ENCODE measurements at regions not wholly inside any gene's neighbourhood (a gene's known extent, or its start where the extent isn't known, plus 50 kb on each side); places are given as distances from the start of the nearest gene placed in this dataset.

- Histone ChIP-seq H4K20me1 (ENCODE audit: insufficient read depth) (no peaks in the 10 kb centered on the region), H3K4me2 (ENCODE audit: low read length) (no peak overlapping the region), H3K9me3 (ENCODE audit: low read length) (no peaks in the 10 kb centered on the region), H3K4me3 (ENCODE audit: low read length) (no peak overlapping the region), H2AFZ (ENCODE audit: low read depth, low read length) (no peak overlapping the region), H3K27me3 (ENCODE audit: insufficient read depth, low read depth, low read length) (no peaks in the 10 kb centered on the region), H3K79me2 (replicated peaks; ENCODE audit: insufficient read depth, low read length) (no peaks in the 10 kb centered on the region), H3F3A (ENCODE audit: insufficient read depth, low read length, poor library complexity, severe bottlenecking) (no peaks in the 10 kb centered on the region), H3K27ac (ENCODE audit: low read length) (no peak overlapping the region), H3K9ac (ENCODE audit: low read length) (no peak overlapping the region), H3K36me3 (ENCODE audit: insufficient read depth, low read length) (no peaks in the 10 kb centered on the region), H3K9me2 (ENCODE audit: insufficient read depth, low read length) (no peaks in the 10 kb centered on the region)
- TF ChIP-seq REST (IDR thresholded peaks at IDR 0.05; ENCODE audit: borderline replicate concordance) (no peak), TAF1 (IDR thresholded peaks at IDR 0.05; ENCODE audit: low read depth) (no peak), EZH2 (IDR thresholded peaks at IDR 0.05; ENCODE audit: borderline replicate concordance, insufficient read depth, low read length, poor library complexity, severe bottlenecking) (no peak), CTCF (IDR thresholded peaks at IDR 0.05; ENCODE audit: poor library complexity, severe bottlenecking) (no peak), RAD21 (conservative IDR thresholded peaks at IDR 0.05) (no peak), POLR2AphosphoS5 (IDR thresholded peaks at IDR 0.05) (no peak), MXI1 (conservative IDR thresholded peaks at IDR 0.05; ENCODE audit: poor library complexity, severe bottlenecking) (no peak), EP300 (conservative IDR thresholded peaks at IDR 0.05; ENCODE audit: poor library complexity, severe bottlenecking) (no peak), SMC3 (conservative IDR thresholded peaks at IDR 0.05; ENCODE audit: poor library complexity) (no peak)
Measured at GRCh38 chr7:115782696-115783490, 247.7 kb downstream of the TFEC start.

- no peaks in the 10 kb centered on the region for H3K9me3 ChIP-seq (ENCODE audit: low read length)
- H3K9ac ChIP-seq (ENCODE audit: low read length) = no peak overlapping the region
- TF ChIP-seq TAF1 (IDR thresholded peaks at IDR 0.05; ENCODE audit: low read depth) (no peak), REST (IDR thresholded peaks at IDR 0.05; ENCODE audit: borderline replicate concordance) (no peak), EZH2 (IDR thresholded peaks at IDR 0.05; ENCODE audit: borderline replicate concordance, insufficient read depth, low read length, poor library complexity, severe bottlenecking) (no peak), EP300 (conservative IDR thresholded peaks at IDR 0.05; ENCODE audit: poor library complexity, severe bottlenecking) (no peak), CTCF (IDR thresholded peaks at IDR 0.05; ENCODE audit: poor library complexity, severe bottlenecking) (no peak), MXI1 (conservative IDR thresholded peaks at IDR 0.05; ENCODE audit: poor library complexity, severe bottlenecking) (no peak), RAD21 (conservative IDR thresholded peaks at IDR 0.05) (no peak), POLR2AphosphoS5 (IDR thresholded peaks at IDR 0.05) (no peak)
- no peaks in the 10 kb centered on the region for H3F3A ChIP-seq (ENCODE audit: insufficient read depth, low read length, poor library complexity, severe bottlenecking)
- no peaks in the 10 kb centered on the region for H4K20me1 ChIP-seq (ENCODE audit: insufficient read depth)
- H3K4me2 ChIP-seq (ENCODE audit: low read length) = no peak overlapping the region
- H3K27ac ChIP-seq (ENCODE audit: low read length) = no peak overlapping the region
- no peaks in the 10 kb centered on the region for H3K79me2 ChIP-seq (replicated peaks; ENCODE audit: insufficient read depth, low read length)
- H2AFZ ChIP-seq (ENCODE audit: low read depth, low read length) = no peak overlapping the region
- no peaks in the 10 kb centered on the region for H3K36me3 ChIP-seq (ENCODE audit: insufficient read depth, low read length)
- H3K4me3 ChIP-seq (ENCODE audit: low read length) = no peak overlapping the region
- no peaks in the 10 kb centered on the region for H3K27me3 ChIP-seq (ENCODE audit: insufficient read depth, low read depth, low read length)
- H3K9me2 ChIP-seq (ENCODE audit: insufficient read depth, low read length) = no peaks in the 10 kb centered on the region
Measured at GRCh38 chr7:115779561-115779960, 251.0 kb downstream of the TFEC start.

Data from neural cell (in vitro differentiated cells).